NCI-H1930 (cell line): ENCODE measurements at regions not wholly inside any gene's neighbourhood (a gene's known extent, or its start where the extent isn't known, plus 50 kb on each side); places are given as distances from the start of the nearest gene placed in this dataset.
"Not testable (repeated sequence)": the region's sequence is repeated elsewhere in the genome, so short reads cannot be mapped to it uniquely, and the experiment has no call there.

Experiments
- DNase-seq, 2 experiments: peaks; one replicate each; lab custom pipeline; 2025; lab: John Stamatoyannopoulos, UW

DNA sequence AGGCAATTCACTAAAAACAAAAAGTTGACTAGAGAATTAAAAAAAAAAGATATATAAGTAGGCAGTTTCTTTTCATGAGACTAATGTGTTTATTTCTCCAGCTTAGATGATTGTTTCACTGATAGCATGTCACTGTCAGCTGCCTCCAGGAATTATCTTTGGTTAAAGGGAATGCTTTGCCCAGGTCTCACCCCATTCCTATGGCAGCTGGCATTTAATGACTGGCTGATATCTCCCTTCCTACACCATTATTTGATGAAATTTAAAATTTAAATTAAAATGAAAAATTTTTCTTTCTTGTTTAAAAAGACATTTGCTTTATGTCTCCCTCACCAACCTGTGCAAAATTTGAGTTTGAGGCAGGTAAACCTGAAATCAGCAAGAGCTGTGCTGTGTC is 214.5 kb upstream of the PRSS1 start:
- no peak for DNase-seq

DNA sequence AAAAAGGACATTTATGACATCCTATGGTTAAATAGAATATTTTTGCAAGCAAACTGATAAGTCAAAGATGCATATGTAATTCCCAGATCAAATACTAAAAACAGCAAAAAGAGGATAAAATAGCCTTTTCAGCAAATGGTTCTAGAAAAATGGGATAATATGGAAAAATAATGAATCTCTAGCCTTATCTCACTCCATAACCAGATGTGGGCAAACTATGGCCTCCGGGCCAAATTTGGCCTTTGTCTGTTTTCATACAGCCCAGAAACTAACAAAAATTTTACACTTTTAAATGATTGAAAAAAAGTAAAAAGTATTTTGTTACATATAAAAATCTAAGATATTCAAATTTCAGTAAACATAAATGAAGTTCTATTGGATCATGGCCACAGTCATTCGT is 215.4 kb upstream of the PRSS1 start:
- DNase-seq: no peak

DNA sequence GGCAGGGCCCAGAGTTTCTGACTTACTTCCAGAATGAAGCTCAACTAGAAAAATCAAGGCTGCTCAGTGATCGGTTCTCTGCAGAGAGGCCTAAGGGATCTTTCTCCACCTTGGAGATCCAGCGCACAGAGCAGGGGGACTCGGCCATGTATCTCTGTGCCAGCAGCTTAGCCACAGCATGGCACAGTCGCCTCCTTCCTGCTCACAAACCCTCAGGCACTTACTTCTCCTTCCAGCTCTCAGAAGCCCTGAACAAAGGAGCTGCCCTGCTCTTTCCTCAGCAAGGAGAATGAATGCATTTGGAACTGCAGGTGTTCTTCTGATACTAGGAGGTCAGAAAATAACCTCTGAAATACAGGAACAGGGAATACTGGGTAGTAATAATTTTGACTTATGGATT is 219.7 kb upstream of the PRSS1 start:
- DNase-seq: no peak

DNA sequence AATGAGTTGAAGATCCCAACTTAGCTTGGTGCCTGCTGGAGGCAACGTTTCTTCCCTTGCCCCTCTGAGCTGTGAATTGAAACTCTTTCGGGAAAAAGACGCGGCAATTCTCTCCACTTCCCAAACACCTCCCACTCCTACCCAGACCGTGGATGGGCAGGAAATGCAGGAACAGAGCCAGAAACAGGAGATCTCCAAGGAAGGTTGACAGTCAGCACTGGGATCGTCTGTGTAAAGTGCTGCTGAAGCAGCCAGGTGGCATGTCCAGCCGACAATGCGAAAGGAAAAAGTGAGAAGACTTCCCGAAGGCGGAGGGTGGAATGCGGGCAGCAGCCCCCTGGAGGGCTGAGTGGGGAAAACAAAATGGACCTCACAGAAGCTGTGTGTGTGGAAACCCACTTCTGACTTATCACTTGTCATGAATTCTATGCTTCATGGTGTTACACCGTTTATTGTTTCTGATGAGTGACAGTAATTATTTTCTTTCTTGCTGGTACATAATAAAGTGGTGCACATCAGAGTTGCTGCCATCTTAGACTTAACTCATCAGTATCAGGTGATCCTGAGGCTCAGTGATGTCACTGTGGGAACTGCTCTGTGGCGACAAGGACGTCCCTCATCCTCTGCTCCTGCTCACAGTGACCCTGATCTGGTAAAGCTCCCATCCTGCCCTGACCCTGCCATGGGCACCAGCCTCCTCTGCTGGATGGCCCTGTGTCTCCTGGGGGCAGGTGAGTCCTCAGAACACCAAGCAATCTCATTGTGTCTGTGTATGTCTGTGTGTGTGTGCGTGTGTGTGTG is 220.5 kb upstream of the PRSS1 start:
- DNase-seq: no peak

DNA sequence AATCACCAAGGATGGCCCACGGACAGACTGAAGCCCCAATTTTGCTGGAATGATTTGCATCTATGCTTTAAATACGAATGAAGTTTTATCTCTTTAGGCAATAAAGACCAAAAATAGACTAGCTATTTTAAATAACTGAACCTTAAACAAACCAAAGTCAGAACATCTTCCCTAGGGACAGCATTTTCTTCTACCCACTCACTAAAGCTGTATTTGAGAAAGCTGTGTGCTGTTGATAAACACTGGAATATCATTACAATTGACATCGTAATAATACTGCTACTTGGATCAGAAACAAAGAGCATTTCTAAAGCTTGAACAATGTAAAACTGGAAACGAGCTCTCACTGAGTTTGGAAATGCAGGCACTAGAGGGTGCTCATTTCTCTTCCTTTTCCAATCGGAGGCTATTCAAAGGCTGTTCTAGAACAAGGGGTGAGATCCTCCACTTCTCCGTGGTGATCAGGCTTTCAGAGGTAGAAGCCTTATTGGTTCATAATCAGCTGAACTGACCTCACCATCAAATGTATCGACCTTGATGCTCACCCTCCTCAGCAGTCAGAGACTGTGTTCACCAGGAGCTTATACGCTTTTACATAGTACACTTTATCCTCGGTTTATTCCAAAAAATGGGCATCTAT is 225.3 kb upstream of the PRSS1 start:
- no peak for DNase-seq

DNA sequence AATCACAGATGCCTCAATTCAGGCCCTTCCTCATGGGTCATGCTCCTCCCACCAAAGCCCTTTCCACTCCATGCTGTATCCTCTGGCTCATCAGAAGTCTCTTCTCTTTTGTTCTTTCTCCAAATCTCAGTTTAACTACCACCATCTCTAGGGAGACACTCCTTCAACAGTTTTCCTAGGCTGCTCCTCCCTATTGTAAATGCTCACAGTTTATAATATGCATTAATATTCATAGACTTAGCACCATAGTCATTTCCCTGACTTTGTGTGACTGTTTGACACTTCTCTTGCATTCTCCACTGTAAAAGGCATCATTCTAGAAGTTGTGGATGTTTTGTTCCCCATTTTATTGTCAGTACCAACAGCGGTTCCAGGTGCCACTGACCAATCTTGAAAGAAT is 226.5 kb upstream of the PRSS1 start:
- no peak for DNase-seq

DNA sequence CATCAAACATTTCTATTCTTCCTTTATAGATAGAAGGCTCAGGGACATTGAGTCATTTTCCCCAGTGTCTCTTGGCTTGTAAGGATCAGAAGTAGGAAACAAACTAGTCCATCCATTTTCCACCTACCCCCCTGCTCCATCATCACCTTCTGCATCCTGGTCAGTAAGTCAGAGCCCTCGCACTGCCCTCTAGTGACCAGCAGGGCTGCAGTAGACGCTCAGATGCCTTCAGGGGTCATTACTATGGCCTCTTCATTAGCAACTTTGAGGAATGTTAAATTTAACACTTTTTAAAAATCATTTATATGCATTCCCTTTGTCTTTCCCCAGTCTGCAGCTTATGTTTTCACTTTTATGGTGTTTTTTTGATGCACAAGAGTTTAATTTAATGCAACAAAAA is 228.4 kb upstream of the PRSS1 start:
- not testable (repeated sequence) for DNase-seq

DNA sequence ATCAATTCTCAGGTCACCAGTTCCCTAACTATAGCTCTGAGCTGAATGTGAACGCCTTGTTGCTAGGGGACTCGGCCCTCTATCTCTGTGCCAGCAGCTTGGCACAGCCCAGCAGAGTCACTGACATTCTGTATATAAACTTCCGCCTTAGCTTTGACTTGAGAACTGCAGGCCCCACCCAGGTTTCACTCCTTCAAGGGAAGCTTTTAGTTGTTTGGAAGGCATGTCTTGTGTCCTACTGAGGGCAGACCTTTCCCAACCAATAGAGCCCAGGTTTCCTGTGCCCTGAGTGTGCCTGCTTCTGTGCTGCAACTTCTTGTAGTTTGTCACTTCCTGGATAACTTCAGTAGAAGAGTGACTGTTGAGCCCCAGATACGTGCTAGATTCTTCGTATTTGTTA is 228.8 kb upstream of the PRSS1 start:
- not testable (repeated sequence) for DNase-seq

DNA sequence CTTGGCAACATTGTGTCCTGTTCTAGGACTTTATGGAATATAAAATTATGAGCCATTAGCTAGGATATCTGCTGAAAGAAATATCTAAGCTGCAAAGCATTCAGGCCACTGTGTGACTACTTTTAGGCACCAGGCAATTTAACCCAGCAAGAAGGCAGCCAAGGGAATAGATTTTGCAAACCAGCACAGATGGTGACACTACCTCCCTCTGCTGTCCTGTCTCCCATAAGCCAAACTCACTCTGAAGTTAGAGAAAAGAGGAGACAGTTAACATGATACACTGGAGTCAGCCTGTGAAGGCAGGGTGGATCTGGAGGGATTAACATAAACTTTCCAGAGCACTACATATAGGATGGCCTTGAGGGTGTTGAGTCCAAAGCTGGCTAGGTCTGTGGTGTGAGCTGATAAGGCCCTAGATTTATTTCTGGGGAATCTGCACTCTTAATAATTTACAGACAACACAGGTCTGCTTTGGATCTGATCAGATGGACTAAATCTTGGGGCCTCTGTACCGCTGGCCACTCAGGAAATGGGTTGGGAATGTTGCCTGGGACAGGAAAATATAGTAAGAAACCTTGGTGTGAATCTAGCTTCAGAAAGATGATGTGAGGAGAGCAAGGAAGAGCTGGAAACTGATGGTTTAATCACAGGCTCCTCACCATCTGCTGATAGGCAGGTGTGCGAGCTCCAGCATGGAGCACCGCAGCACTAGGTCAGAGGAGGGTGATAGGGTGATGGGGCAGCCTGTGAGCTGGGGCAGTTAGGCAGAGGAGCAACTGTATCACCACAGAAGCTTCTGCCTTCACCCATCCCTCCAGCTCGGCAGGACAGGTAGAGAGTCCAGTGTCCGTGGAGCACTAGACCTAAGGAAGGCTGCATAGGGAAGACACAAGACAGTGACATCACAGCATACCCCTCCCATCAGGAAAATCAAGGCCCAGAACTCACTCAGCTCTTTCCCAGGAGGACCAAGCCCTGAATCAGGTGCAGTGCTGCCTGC is 229.9 kb upstream of the PRSS1 start:
- DNase-seq: no peak

DNA sequence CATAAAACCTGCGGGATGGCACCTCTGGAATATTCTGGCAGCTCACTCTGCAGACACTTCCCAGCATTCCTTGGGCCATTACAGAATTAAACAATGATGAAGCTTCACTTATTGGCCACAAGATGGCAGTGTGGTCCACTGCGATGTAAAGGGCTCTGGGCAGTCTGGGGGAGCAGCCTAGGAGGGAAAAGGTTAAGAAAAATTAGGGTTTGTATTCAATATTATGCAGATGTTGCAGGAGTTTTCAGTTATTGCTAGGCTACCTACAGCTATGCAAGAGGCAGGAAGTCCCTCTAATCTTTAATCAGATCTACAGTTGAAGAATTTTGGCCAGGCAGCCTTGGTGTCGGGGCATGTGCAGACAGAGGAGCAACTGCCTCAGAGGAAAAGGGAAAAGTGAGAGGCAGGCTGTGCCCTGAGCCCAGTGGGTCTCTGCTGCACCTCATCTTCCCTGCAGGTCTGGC is 233.2 kb upstream of the PRSS1 start:
- peak; percentile 19 to 53 for DNase-seq

DNA sequence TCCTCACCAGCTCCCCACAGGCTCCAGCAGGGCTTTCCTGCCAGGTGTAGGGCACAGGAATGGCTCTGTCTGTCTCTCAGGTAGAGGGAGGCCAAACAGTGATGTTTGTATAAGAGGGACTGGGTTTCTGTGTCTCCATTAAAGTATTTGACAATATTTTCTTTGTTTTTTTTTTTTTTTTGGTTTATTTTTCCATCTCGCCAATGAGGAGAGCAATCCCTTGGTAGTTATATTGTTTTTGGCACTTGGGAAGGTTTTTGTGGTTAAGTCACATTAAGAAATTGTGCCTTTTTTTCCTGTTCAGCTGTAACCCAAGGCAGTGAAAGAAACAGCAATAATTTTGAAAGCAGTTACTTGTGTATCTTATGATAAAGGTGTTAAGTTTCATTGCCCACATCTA is 234.6 kb upstream of the PRSS1 start:
- not testable (repeated sequence) for DNase-seq

DNA sequence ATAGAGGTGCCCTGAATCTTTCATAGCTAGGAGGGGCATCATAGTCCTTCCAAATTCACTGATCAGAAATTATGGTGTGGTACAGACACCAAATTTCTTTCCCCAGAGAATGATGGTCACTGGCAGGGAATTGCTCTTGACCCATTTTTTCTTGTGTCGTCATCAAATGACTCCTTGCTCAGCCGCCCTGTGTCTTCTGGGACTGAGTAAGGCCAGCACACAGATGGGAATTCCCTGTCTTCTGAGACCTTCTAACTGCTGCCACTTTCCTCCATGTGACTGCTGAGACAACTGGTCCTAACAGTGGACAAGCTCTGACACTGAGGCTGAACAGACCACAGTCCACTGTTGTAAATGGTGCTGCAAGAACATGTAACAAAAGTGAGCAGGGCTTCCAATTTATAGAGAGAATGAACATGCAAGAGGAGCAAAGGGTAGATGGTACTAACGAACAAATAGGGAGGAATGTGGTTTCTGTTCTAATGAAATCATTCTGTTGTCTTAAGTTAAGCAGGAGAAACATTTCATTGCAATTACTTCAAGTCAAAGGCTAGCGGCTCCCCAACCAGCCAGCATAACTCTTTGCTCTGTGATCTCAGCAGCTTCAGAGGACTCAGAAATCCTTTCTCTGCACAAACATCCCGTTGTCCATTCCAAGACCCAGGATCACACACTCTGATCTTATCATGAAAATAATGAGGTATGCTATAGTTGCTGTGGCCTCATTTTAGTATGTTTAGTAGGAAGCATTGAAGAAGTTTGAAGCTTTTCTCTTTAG is 235.9 kb upstream of the PRSS1 start:
- DNase-seq: no peak

DNA sequence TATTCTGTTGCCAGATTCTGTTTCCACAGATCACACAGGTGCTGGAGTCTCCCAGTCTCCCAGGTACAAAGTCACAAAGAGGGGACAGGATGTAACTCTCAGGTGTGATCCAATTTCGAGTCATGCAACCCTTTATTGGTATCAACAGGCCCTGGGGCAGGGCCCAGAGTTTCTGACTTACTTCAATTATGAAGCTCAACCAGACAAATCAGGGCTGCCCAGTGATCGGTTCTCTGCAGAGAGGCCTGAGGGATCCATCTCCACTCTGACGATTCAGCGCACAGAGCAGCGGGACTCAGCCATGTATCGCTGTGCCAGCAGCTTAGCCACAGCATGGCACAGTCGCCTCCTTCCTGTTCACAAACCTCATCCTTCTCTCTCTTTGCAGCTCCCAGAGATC is 237.5 kb upstream of the PRSS1 start:
- DNase-seq: no peak

DNA sequence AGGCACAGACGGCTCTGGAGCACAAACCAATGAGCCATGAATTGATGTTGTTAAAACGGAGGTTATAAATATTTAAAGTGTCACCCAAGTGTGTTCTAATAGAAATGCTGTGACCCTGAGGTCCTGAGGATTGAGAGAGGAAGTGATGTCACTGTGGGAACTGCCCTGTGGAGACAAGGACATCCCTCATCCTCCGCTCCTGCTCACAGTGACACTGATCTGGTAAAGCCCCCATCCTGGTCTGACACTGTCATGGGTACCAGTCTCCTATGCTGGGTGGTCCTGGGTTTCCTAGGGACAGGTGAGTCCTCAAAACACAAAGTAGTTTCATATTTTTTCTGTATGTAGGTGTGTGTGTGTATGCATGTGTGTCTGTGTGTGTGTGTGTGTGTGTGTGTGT is 237.9 kb upstream of the PRSS1 start:
- DNase-seq: no peak

DNA sequence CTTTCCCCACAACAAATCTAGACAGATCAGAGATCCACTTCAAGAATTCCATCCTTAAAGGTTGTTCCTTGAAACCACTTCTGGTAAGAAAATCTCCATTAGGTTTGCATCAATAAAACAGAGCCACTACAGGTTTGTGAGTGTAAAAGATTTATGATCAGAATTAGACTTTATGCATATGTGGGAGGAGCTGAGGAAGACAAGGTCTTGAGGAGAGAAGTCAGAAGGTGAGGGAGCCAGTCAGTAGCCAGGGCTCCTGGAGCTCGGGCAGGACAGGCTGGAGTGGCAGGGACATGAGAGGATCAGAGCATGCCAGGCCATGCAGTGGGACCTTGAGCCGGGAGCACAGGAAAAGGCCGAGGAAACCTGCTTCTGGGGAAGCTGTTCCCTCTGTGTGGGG is 240.0 kb upstream of the PRSS1 start:
- not testable (repeated sequence) for DNase-seq

DNA sequence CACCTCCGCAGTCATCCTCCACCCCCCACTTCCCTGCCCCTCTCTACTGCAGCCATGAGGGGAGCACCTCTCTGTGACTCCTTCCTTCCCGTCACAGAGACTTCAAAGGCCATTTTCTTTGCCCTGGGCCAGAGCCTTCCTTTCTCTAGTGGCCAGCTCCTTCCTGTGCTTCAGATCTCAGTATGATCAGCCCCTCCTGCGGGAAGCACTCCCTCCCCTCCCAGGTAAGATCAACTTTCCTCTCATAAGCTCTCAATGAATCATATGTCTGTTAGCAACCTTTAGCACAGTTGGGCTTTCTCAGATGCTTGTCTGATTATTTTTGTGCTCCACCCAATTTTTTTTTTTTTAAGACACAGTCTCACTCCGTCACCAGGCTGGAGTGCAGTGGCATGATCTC is 241.0 kb upstream of the PRSS1 start:
- DNase-seq: no peak

DNA sequence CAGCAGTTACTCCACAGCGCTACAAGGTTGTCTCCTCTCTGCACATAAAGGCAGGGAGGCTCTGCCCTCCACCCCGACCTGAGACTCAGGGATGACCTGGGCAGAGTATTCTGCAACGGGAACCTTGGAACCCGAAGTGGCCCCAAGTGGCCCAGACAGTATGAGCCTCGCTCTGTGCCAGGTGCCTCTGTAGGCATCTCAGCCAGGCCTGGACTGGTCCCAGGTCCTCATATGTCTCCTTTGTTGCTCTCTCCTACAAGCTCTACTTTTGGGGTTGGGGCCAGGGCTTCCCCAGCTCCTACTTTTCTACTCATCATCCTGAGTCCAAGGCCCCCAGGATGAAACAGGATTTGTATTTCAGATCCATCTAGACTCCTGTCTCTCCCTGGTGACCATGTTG is 241.5 kb upstream of the PRSS1 start:
- DNase-seq: no peak

DNA sequence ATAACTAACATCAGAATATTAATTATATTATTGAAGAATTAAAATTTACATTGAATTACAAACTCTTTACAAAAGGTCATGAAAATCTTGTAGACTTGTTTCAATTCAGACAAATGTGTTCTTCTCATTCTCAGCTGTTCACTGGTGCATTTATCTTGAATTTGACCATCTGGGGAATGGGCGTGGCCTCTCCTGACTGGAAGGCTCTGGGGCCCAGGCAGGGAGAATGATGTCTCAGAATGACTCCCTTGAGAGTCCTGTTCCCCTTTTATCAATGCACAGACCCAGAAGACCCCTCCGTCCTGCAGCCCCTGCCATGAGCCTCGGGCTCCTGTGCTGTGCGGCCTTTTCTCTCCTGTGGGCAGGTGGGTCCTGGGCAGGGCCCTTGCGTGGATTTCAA is 242.2 kb upstream of the PRSS1 start:
- DNase-seq: not testable (repeated sequence)

DNA sequence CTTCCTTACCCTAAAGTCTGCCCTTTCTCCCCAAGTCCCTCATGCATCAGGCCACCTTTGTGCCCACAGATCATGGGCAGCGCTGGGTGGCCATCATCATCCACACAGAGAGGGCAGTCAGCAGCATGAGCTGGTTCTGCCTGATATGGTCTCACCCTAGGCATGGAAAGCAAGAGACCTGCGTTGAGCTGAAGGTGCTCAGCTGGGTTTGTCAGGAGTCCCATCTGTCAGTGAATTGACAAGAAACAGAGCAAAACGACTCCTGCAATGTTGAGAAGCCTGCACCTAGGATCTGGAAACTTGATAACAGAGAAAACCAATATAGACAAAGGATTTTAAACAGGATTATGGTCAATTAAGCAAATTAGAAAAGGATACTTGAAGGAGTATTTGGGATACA is 242.7 kb upstream of the PRSS1 start:
- DNase-seq: no peak

DNA sequence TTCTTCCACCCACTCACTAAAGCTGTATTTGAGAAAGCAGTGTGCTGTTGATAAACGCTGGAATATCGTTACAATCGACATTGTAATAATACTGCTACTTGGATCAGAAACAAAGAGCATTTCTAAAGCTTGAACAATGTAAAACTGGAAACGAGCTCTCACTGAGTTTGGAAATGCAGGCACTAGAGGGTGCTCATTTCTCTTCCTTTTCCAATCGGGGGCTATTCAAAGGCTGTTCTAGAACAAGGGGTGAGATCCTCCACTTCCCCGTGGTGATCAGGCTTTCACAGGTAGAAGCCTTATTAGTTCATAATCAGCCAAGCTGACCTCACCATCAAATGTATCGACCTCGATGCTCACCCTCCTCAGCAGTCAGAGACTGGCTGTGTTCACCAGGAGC is 245.3 kb upstream of the PRSS1 start:
- not testable (repeated sequence) for DNase-seq

DNA sequence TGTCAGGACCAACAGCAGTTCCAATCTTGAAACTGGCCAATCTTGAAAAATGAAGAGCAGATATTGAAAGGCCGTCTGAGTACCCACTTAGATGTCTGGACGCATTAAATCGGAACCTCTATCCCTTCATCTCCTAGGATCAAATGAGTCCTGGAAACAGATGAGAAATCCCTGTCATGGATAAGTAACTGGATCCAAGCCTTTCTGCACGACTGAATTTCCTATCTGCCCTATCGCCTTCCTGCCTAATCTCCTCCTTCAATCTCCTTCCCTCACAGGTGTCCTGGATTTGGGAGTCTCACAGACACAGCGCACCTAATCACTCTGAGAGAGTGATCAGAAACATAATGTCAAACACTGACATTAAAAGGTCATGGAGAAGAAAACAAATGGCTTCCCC is 245.2 kb upstream of the PRSS58 start:
- DNase-seq: no peak

DNA sequence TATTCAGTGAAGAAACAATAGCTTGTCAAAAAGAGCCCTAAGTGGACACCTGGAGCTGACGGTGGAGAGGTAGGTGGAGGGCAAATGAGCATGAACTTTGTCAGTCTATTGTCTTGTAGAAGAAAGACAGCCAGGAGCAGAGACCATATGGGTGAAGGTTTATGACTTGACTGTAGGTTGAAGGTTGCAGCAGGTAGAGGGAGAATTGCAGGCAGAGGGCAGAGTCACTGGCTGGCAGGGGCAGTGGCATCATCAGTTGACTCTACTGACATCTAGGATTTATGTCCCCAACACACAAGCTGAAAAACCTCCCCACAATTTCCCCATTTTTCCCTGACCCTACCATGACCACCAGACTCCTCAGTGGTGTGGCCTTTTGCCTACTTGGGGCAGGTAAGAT is 243.6 kb upstream of the PRSS58 start:
- no peak for DNase-seq
